Spleen (tissue), 11 donors: ENCODE measurements at regions not wholly inside any gene's neighbourhood (a gene's known extent, or its start where the extent isn't known, plus 50 kb on each side); places are given as distances from the start of the nearest gene placed in this dataset.

Experiments used
- DNase-seq: peaks from one replicate; pipeline ENCODE4 v3.0.0-alpha.2; 2020
- H3K27ac ChIP-seq, 8 donors: fragments of 200-600 bp; sonication (generic) in 7 of 8; 1 replicate in 4 of 8; 2 replicates in 4 of 8; pipeline versions ENCODE4 v1.5.0 to v1.8.0; 2016 to 2021; ENCODE audit warnings: inconsistent platforms in 4 of 8, mild to moderate bottlenecking in 4 of 8, moderate library complexity in 1 of 8
- H3K27me3 ChIP-seq, 7 donors: fragments of 200-600 bp; sonication (generic) in 6 of 7; replicated peaks in 1 of 7; 1 replicate in 4 of 7; 2 replicates in 3 of 7; pipeline versions ENCODE4 v1.5.0 to v1.8.0; 2016 to 2021; ENCODE audit warnings: inconsistent platforms in 3 of 7, mild to moderate bottlenecking in 1 of 7
- H3K36me3 ChIP-seq, 6 donors: fragments of 200-600 bp; sonication (generic) in 5 of 6; 1 replicate in 4 of 6; 2 replicates in 2 of 6; pipeline versions ENCODE4 v1.5.0 to v1.8.0; 2016 to 2021; ENCODE audit warnings: inconsistent platforms in 2 of 6
- H3K4me1 ChIP-seq, 6 donors: fragments of 200-600 bp; sonication (generic) in 5 of 6; 1 replicate in 3 of 6; 2 replicates in 3 of 6; pipeline versions ENCODE4 v1.5.0 to v1.8.0; 2016 to 2021; ENCODE audit warnings: inconsistent platforms in 3 of 6
- H3K4me3 ChIP-seq, 8 donors: fragments of 200-600 bp; sonication (generic) in 7 of 8; 1 replicate in 4 of 8; 2 replicates in 4 of 8; pipeline versions ENCODE4 v1.5.0 to v1.8.0; 2016 to 2021; ENCODE audit warnings: inconsistent platforms in 4 of 8, mild to moderate bottlenecking in 4 of 8, moderate library complexity in 2 of 8
- H3K9me3 ChIP-seq, 8 donors: fragments of 200-600 bp; sonication (generic) in 7 of 8; 1 replicate in 4 of 8; 2 replicates in 4 of 8; pipeline versions ENCODE4 v1.5.0 to v1.8.0; 2016 to 2021; ENCODE audit warnings: inconsistent platforms in 4 of 8
- POLR2A ChIP-seq, 3 donors: fragments of 450-650 bp; IDR thresholded peaks; one replicate each; pipeline ENCODE4 v1.5.1; 2017; ENCODE audit warnings: antibody characterized with exemption in 3 of 3, mild to moderate bottlenecking in 1 of 3
- POLR2AphosphoS5 ChIP-seq, 3 donors: sonication (generic); formaldehyde crosslinking; IDR thresholded peaks; one replicate each; pipeline ENCODE4 v1.5.1; 2017; ENCODE audit warnings: antibody characterized with exemption in 3 of 3
- WGBS, 5 donors: extraction: QIAGEN DNeasy Blood & Tissue Kit in 3 of 5; methylation state at CpG; one replicate each; pipeline versions ENCODE4 v1.1.5 to v1.1.7; 2013 to 2018; 5-methylcytosine and 5-hydroxymethylcytosine counted together
- intact Hi-C: fragments of 100-400 bp; cut with DNase I; formaldehyde crosslinking; loops from one replicate; pipeline ENCODE4 v1.15.0; 2023; ENCODE audit warnings: low total_unique reads
- TF ChIP-seq, protein P1 (sequence below), 11 experiments: fragments of 200-600 bp in 7 of 11; fragments of 450-650 bp in 4 of 11; sonication (generic) in 4 of 11; IDR thresholded peaks in 8 of 11; conservative IDR thresholded peaks in 3 of 11; 1 replicate in 7 of 11; 2 replicates in 4 of 11; pipeline versions ENCODE4 v1.4.0 to v1.8.0; 2016 to 2021; ENCODE audit warnings: antibody characterized with exemption in 11 of 11, inconsistent platforms in 4 of 11, mild to moderate bottlenecking in 1 of 11
- donor health status: healthy with polysubstance abuse.
- donor health status: DM: no; HTN: no; CAD: no; lungs with moderate emphysema.
- donor health status: DM: no; HTN: no; CAD: no.
- donor health status: Bipolar disorder and iron deficiency.
- donor health status: healthy.
- donor health status: DM: no; HTN: no; CAD: no.
- donor health status: DM: yes; HTN: yes; CAD: no.

DNA sequence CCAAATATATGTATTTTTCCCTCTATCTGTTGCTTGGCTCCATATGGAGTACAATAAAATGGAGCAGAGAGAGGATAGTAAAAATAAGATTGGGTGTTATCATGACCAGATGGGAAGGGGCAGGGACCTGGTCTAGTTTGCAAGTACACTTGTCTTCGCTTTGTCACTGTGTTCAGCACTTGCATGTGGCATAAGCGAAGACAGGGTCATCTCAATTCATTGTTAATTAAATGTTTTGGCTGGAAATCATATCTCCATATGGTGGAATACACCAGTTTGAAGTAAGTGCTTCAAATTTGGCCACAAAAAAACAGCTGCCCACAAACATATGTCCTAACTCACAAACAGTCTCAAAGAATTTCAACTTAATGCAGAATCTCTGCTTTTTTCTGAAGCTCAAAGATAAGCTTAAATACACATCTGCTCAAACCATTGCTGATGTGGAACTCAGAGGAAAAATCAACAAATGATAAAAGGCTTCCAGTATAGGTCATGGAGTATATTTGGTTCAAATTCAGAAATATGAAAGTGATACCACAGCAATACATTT lies 865.4 kb downstream of the TLE4 start:
- DNase-seq: no peak
- no peaks in the 10 kb centered on the region for H3K4me1 ChIP-seq
- TF ChIP-seq, protein P1, sequence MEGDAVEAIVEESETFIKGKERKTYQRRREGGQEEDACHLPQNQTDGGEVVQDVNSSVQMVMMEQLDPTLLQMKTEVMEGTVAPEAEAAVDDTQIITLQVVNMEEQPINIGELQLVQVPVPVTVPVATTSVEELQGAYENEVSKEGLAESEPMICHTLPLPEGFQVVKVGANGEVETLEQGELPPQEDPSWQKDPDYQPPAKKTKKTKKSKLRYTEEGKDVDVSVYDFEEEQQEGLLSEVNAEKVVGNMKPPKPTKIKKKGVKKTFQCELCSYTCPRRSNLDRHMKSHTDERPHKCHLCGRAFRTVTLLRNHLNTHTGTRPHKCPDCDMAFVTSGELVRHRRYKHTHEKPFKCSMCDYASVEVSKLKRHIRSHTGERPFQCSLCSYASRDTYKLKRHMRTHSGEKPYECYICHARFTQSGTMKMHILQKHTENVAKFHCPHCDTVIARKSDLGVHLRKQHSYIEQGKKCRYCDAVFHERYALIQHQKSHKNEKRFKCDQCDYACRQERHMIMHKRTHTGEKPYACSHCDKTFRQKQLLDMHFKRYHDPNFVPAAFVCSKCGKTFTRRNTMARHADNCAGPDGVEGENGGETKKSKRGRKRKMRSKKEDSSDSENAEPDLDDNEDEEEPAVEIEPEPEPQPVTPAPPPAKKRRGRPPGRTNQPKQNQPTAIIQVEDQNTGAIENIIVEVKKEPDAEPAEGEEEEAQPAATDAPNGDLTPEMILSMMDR (IDR thresholded peaks at IDR 0.05 in 8 of 11, conservative IDR thresholded peaks at IDR 0.05 in 3 of 11): no peak
- no peak for TF ChIP-seq POLR2AphosphoS5 (IDR thresholded peaks at IDR 0.05)
- TF ChIP-seq POLR2A (IDR thresholded peaks at IDR 0.05): no peak
- WGBS, 5 donors: 81 to 98% (median 85%) methylated on average over 2 of the region's 2 CpGs
- no peak overlapping the region for H3K27ac ChIP-seq
- no peaks in the 10 kb centered on the region for H3K36me3 ChIP-seq
- H3K9me3 ChIP-seq: peaks cover 0 to 3% (median 0%) of the 10 kb centered on the region in 8 donors
- no peaks in the 10 kb centered on the region for H3K27me3 ChIP-seq
- no peak overlapping the region for H3K4me3 ChIP-seq
- intact Hi-C loops: no loop called here

DNA sequence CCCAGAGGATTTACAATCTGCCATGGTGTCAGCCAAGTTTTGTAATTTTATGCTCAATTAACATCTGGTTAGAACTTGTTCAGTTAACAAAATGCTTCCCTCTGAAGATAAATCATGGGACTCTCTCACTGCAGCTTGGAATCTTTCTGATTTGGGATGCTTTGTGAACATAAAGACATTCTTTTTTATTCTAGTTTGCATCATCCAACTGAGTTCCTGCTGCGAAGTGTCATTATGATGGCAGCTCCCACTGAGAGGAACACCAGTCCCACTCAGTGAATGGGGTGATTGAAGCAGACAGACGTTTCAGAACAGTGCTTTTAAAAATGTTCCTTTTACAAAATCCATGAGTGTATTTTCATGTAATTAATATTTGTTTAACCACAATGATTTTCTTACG lies 863.8 kb downstream of the TLE4 start:
- WGBS, 5 donors: 56 to 72% (median 64%) methylated on average over 3 of the region's 3 CpGs
- Histone ChIP-seq H3K27ac (no peak overlapping the region), H3K4me1 (no peaks in the 10 kb centered on the region), H3K36me3 (no peaks in the 10 kb centered on the region), H3K27me3 (no peaks in the 10 kb centered on the region), H3K9me3 (peaks cover 0 to 5% (median 0%) of the 10 kb centered on the region in 8 donors), H3K4me3 (no peak overlapping the region)
- intact Hi-C loops: no loop called here
- no peak for DNase-seq
- no peak for TF ChIP-seq POLR2A (IDR thresholded peaks at IDR 0.05)
- TF ChIP-seq, protein P1 (IDR thresholded peaks at IDR 0.05 in 8 of 11, conservative IDR thresholded peaks at IDR 0.05 in 3 of 11): no peak
- no peak for TF ChIP-seq POLR2AphosphoS5 (IDR thresholded peaks at IDR 0.05)

DNA sequence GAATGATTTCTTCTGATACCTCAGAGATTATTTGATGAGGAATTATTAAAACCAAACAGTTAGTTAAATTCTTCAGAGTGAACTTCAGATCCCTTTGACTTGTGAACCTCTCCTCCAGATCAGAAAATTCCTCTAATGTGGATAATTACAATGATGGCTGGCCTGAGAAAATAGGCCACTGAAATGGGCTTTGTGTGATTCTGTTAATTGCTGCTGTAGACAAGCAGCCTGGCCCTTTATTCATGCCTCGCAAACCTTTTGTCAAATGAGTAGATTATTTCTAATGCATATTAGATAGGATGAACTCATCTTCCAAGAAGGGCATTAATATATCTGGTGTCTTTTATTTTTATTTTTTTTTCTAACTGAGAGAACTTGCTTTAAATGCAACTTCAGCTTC lies 855.2 kb downstream of the TLE4 start:
- TF ChIP-seq, protein P1 (IDR thresholded peaks at IDR 0.05 in 8 of 11, conservative IDR thresholded peaks at IDR 0.05 in 3 of 11): no peak
- TF ChIP-seq POLR2AphosphoS5 (IDR thresholded peaks at IDR 0.05) (no peak), POLR2A (IDR thresholded peaks at IDR 0.05) (no peak)
- DNase-seq: no peak
- Histone ChIP-seq H3K27ac (no peak overlapping the region), H3K9me3 (peaks cover 0 to 16% (median 4%) of the 10 kb centered on the region in 8 donors), H3K36me3 (no peaks in the 10 kb centered on the region), H3K27me3 (no peaks in the 10 kb centered on the region), H3K4me1 (no peaks in the 10 kb centered on the region), H3K4me3 (no peak overlapping the region)
- intact Hi-C loops: no loop called here
- 90 to 98% (median 96%) methylated on average over 1 of the region's 1 CpG for WGBS, 5 donors

DNA sequence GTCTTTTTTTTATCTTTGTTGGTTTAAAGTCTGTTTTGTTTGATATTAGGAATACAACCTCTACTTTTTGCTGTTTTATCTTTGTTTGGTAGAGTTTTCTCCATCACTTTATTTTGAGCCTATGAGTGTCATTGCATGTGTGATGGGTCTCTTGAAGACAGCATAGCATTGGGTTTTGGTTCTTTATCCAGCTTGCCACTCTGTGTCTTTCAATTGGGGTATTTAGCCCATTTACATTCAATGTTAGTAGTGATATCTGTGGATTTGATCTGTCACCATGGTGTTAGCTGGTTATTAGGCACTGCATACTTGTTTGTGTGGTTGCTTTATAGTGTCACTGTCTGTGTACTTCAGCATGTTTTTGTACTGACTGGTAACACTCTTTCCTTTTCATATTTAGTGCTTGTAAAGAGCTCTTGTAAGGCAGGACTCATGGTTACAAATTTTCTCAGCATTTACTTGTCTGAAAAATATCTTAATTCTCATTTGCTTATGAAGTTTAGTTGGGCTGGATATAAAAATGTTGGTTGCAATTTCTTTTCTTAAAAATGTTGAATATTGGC lies 845.5 kb downstream of the TLE4 start:
- H3K9me3 ChIP-seq: peaks cover 3 to 70% (median 44%) of the 10 kb centered on the region in 8 donors
- H3K27ac ChIP-seq: no peak overlapping the region
- intact Hi-C loops: no loop called here
- no peak for DNase-seq
- H3K4me1 ChIP-seq: no peaks in the 10 kb centered on the region
- H3K27me3 ChIP-seq: no peaks in the 10 kb centered on the region
- H3K36me3 ChIP-seq: no peaks in the 10 kb centered on the region
- no peak overlapping the region for H3K4me3 ChIP-seq
- TF ChIP-seq POLR2AphosphoS5 (IDR thresholded peaks at IDR 0.05) (no peak), POLR2A (IDR thresholded peaks at IDR 0.05) (no peak)
